Neuronal stem cell (in vitro differentiated cells): ENCODE measurements at regions not wholly inside any gene's neighbourhood (a gene's known extent, or its start where the extent isn't known, plus 50 kb on each side); places are given as distances from the start of the nearest gene placed in this dataset.

Source experiments
- DNase-seq: peaks from one replicate; pipeline ENCODE4 v3.0.0-alpha.2; 2013; ENCODE audit warnings: low spot score
- H2AFZ ChIP-seq: one replicate; pipeline ENCODE4 v1.6.1; 2013; ENCODE audit warnings: mild to moderate bottlenecking, low read length, inconsistent platforms
- H2AK5ac ChIP-seq: 2 replicates; pipeline ENCODE4 v1.6.1; 2013; ENCODE audit warnings: low read depth, mild to moderate bottlenecking, inconsistent platforms, low read length, moderate library complexity, mixed read lengths
- H2BK120ac ChIP-seq: 2 replicates; pipeline ENCODE4 v1.6.1; 2013; ENCODE audit warnings: low read depth, mild to moderate bottlenecking, inconsistent platforms, low read length, moderate library complexity, mixed read lengths
- H2BK12ac ChIP-seq: one replicate; pipeline ENCODE4 v1.6.1; 2013; ENCODE audit warnings: low read length, inconsistent platforms
- H2BK15ac ChIP-seq: 2 replicates; pipeline ENCODE4 v1.6.1; 2013; ENCODE audit warnings: mild to moderate bottlenecking, low read length, inconsistent platforms, mixed read lengths
- H2BK5ac ChIP-seq: one replicate; pipeline ENCODE4 v1.6.1; 2013; ENCODE audit warnings: inconsistent platforms, mild to moderate bottlenecking, low read length, moderate library complexity
- H3K14ac ChIP-seq: one replicate; pipeline ENCODE4 v1.6.1; 2013; ENCODE audit warnings: low read length, inconsistent platforms
- H3K18ac ChIP-seq: 2 replicates; pipeline ENCODE4 v1.6.1; 2013; ENCODE audit warnings: low read length, inconsistent platforms
- H3K23ac ChIP-seq: 2 replicates; pipeline ENCODE4 v1.6.1; 2013; ENCODE audit warnings: low read depth, mild to moderate bottlenecking, mixed read lengths, low read length, inconsistent platforms; ENCODE audit not compliant: poor library complexity
- H3K27ac ChIP-seq: replicated peaks from 3 replicates; pipeline ENCODE4 v1.5.1; 2013; ENCODE audit warnings: low read length, inconsistent platforms
- H3K27me3 ChIP-seq, 3 experiments: 2 replicates each; pipeline ENCODE4 v1.6.1; 2013; ENCODE audit warnings: low read length in 3 of 3, mild to moderate bottlenecking in 2 of 3, inconsistent platforms in 1 of 3, low read depth in 1 of 3, mixed read lengths in 1 of 3, moderate library complexity in 1 of 3; ENCODE audit not compliant: control insufficient read depth in 3 of 3, insufficient read depth in 3 of 3
- H3K36me3 ChIP-seq, 2 donors: replicated peaks in 1 of 2; 2 replicates each; pipeline ENCODE4 v1.6.1; 2013; ENCODE audit warnings: low read length in 2 of 2; ENCODE audit not compliant: control insufficient read depth in 2 of 2, insufficient read depth in 2 of 2
- H3K4ac ChIP-seq: 2 replicates; pipeline ENCODE4 v1.6.1; 2013; ENCODE audit warnings: inconsistent platforms, mild to moderate bottlenecking, low read length, moderate library complexity
- H3K4me1 ChIP-seq, 2 donors: 1 replicate in 1 of 2; 2 replicates in 1 of 2; pipeline ENCODE4 v1.6.1; 2013; ENCODE audit warnings: low read length in 2 of 2, low read depth in 1 of 2; ENCODE audit not compliant: control insufficient read depth in 2 of 2, insufficient read depth in 1 of 2
- H3K4me2 ChIP-seq: one replicate; pipeline ENCODE4 v1.6.1; 2013; ENCODE audit warnings: mild to moderate bottlenecking, low read length, inconsistent platforms; ENCODE audit not compliant: insufficient read depth, poor library complexity, severe bottlenecking
- H3K4me3 ChIP-seq, 2 donors: 2 replicates each; pipeline ENCODE4 v1.5.1; 2013; ENCODE audit warnings: low read length in 2 of 2, mild to moderate bottlenecking in 2 of 2, inconsistent platforms in 1 of 2, moderate library complexity in 1 of 2
- H3K79me1 ChIP-seq: one replicate; pipeline ENCODE4 v1.6.1; 2013; ENCODE audit warnings: low read depth, mild to moderate bottlenecking, inconsistent platforms, low read length, moderate library complexity
- H3K9ac ChIP-seq: one replicate; pipeline ENCODE4 v1.6.1; 2013; ENCODE audit warnings: mild to moderate bottlenecking, low read depth, low read length, inconsistent platforms; ENCODE audit not compliant: poor library complexity
- H3K9me3 ChIP-seq, 2 donors: replicated peaks in 1 of 2; 2 replicates each; pipeline versions ENCODE3 to v1.6.1; 2013; ENCODE audit warnings: low read length in 2 of 2, mild to moderate bottlenecking in 2 of 2, inconsistent platforms in 1 of 2, low read depth in 1 of 2, mixed read lengths in 1 of 2, moderate library complexity in 1 of 2; ENCODE audit not compliant: control insufficient read depth in 2 of 2, insufficient read depth in 1 of 2
- H4K8ac ChIP-seq: one replicate; pipeline ENCODE4 v1.6.1; 2013; ENCODE audit warnings: low read depth, mild to moderate bottlenecking, inconsistent platforms, low read length, moderate library complexity
- H4K91ac ChIP-seq: one replicate; pipeline ENCODE4 v1.6.1; 2013; ENCODE audit warnings: low read length, low read depth, mild to moderate bottlenecking, inconsistent platforms; ENCODE audit not compliant: poor library complexity
- WGBS, 2 donors: extraction: QIAGEN DNeasy Blood & Tissue Kit; methylation state at CpG; one replicate each; pipeline ENCODE4 v1.1.7; 2013; ENCODE audit warnings: missing lambda C conversion rate in 2 of 2, mixed read lengths in 1 of 2; ENCODE audit not compliant: insufficient read length in 2 of 2, insufficient replicate concordance in 1 of 2; ENCODE audit errors: extremely low coverage in 2 of 2; 5-methylcytosine and 5-hydroxymethylcytosine counted together

DNA sequence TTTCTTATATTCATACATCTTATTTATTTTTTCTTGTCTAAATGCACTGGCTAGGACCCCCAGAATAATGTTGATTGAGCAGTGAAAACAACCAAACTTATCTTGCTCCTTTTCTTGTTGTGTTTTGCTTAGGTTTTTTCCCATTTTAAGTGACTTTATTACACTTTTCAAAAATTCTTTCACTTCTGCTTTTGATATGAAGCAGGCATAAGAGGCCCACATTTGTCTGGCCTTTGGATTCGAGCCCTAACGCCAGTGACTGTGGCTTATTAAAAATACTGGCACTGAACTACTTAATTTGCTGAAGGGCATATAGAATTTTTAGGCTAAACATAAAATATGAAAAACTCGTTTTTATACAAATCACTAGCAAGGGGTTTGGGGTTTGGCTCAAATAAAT is 197.0 kb downstream of the ASB9 start:
- Histone ChIP-seq H3K4me1 (no peaks in the 10 kb centered on the region), H3K4me3 (no peak overlapping the region), H3K36me3 (no peaks in the 10 kb centered on the region)

DNA sequence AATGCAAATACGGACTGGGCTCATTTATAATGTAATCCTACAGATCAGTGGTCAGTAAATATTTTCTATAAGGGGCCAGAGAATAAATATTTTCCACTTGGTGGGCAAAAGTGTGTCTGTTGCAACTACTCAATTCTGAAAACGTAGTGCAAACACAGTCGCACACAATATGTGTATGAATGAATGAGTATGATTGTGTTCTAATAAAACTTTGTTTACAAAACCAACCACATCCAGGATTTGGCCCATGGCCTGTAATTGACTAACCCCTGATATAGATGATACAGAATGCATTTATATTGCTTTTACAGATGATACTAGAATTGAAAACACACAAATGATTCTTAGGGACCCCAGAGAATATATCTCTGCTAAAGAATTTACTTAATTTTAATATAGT is 197.6 kb downstream of the ASB9 start:
- no peak overlapping the region for H2BK12ac ChIP-seq
- no peak overlapping the region for H2AFZ ChIP-seq
- no peak overlapping the region for H4K8ac ChIP-seq
- DNase-seq: no peak
- no peaks in the 10 kb centered on the region for H3K79me1 ChIP-seq
- H3K4ac ChIP-seq: no peak overlapping the region
- no peak overlapping the region for H3K23ac ChIP-seq
- no peaks in the 10 kb centered on the region for H3K9me3 ChIP-seq
- no peak overlapping the region for H4K91ac ChIP-seq
- no peak overlapping the region for H3K4me3 ChIP-seq
- H3K36me3 ChIP-seq: no peaks in the 10 kb centered on the region
- no peaks in the 10 kb centered on the region for H3K4me1 ChIP-seq
- no peak overlapping the region for H2AK5ac ChIP-seq
- no peak overlapping the region for H3K9ac ChIP-seq
- no CpG with 5 or more reads among the region's 3 CpGs for WGBS, 2 donors
- H3K27ac ChIP-seq: no peak overlapping the region
- no peak overlapping the region for H2BK5ac ChIP-seq
- no peak overlapping the region for H3K4me2 ChIP-seq
- no peak overlapping the region for H2BK15ac ChIP-seq
- H2BK120ac ChIP-seq: no peak overlapping the region
- no peaks in the 10 kb centered on the region for H3K27me3 ChIP-seq
- no peak overlapping the region for H3K14ac ChIP-seq
- H3K18ac ChIP-seq: no peak overlapping the region

More for the DNA sequence above, 197.0 kb downstream of the ASB9 start:
- no peak overlapping the region for H2AK5ac ChIP-seq
- H3K4ac ChIP-seq: no peak overlapping the region
- no peak overlapping the region for H2AFZ ChIP-seq
- H4K8ac ChIP-seq: no peak overlapping the region
- no CpG with 5 or more reads among the region's 3 CpGs for whole genome bisulfite sequencing, 2 donors
- H3K27ac ChIP-seq: no peak overlapping the region
- no peak overlapping the region for H2BK15ac ChIP-seq
- H3K27me3 ChIP-seq: no peaks in the 10 kb centered on the region
- H3K23ac ChIP-seq: no peak overlapping the region
- H3K18ac ChIP-seq: no peak overlapping the region
- no peak overlapping the region for H2BK5ac ChIP-seq
- no peaks in the 10 kb centered on the region for H3K79me1 ChIP-seq
- H4K91ac ChIP-seq: no peak overlapping the region
- H3K9me3 ChIP-seq: no peaks in the 10 kb centered on the region
- H2BK12ac ChIP-seq: no peak overlapping the region
- DNase-seq: no peak
- H3K4me2 ChIP-seq: no peak overlapping the region
- H3K14ac ChIP-seq: no peak overlapping the region
- H2BK120ac ChIP-seq: no peak overlapping the region
- H3K9ac ChIP-seq: no peak overlapping the region

DNA sequence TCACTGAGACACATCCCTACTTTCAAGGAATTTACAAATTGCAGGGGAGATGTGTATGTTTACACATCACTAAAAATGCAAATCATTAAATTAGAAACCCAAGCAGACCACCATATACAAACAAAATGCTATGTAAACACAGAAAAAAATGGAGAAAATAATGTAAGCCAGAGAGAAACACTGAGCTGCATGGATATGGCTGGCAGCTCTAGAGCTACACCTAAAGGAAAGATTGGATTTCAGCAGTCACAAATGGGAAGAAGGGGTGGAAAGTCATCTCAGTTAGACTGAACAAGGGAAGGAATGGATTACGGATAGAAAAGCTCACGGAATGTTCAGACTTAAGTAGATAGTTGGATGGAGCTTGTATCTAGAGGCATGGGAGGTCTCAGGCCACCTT is 186.3 kb downstream of the MOSPD2 start:
- H3K36me3 ChIP-seq: no peaks in the 10 kb centered on the region
- H3K4me3 ChIP-seq: no peak overlapping the region
- no peak overlapping the region for H2BK120ac ChIP-seq
- no peaks in the 10 kb centered on the region for H3K9me3 ChIP-seq
- H4K8ac ChIP-seq: no peak overlapping the region
- no peak overlapping the region for H3K14ac ChIP-seq
- H4K91ac ChIP-seq: no peak overlapping the region
- no peaks in the 10 kb centered on the region for H3K4me1 ChIP-seq
- WGBS, 2 donors: no CpG with 5 or more reads among the region's 2 CpGs
- H3K18ac ChIP-seq: no peak overlapping the region
- no peaks in the 10 kb centered on the region for H3K27me3 ChIP-seq
- H2AK5ac ChIP-seq: no peak overlapping the region
- no peak overlapping the region for H2BK5ac ChIP-seq
- no peak overlapping the region for H3K27ac ChIP-seq
- no peaks in the 10 kb centered on the region for H3K79me1 ChIP-seq
- H3K23ac ChIP-seq: no peak overlapping the region
- H2AFZ ChIP-seq: no peak overlapping the region
- no peak overlapping the region for H3K9ac ChIP-seq
- H3K4ac ChIP-seq: no peak overlapping the region
- DNase-seq: no peak
- H2BK15ac ChIP-seq: no peak overlapping the region
- no peak overlapping the region for H2BK12ac ChIP-seq
- no peak overlapping the region for H3K4me2 ChIP-seq

DNA sequence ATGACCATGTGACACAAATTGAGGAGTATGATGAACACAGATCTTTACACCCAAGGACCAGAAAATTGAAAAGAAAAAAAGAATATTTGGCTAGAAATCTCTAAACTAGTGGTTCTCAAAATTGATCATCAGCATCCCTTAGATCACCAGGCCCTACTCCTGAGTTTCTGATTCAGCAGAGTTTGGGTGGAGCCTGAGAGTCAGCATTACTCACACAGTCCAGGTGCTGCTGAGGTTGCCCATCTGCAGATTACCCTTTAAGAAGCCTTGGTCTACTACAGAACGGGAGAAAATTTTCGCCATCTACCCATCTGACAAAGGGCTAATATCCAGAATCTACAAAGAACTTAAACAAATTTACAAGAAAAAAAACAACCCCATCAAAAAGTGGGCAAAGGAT is 182.8 kb downstream of the MOSPD2 start:
- Histone ChIP-seq H3K4me2 (no peak overlapping the region), H3K36me3 (no peaks in the 10 kb centered on the region), H2AK5ac (no peak overlapping the region), H3K27me3 (no peaks in the 10 kb centered on the region), H3K4ac (no peak overlapping the region), H3K27ac (no peak overlapping the region), H2BK120ac (no peak overlapping the region), H3K18ac (no peak overlapping the region), H3K4me1 (no peaks in the 10 kb centered on the region), H4K8ac (no peak overlapping the region), H2BK15ac (no peak overlapping the region), H2AFZ (no peak overlapping the region), H3K79me1 (no peaks in the 10 kb centered on the region), H4K91ac (no peak overlapping the region), H2BK12ac (no peak overlapping the region), H2BK5ac (no peak overlapping the region), H3K9ac (no peak overlapping the region), H3K14ac (no peak overlapping the region), H3K4me3 (no peak overlapping the region), H3K9me3 (no peaks in the 10 kb centered on the region), H3K23ac (no peak overlapping the region)
- no CpG with 5 or more reads among the region's 2 CpGs for WGBS, 2 donors
- no peak for DNase-seq
